HCT116 (cell line): ENCODE measurements at regions not wholly inside any gene's neighbourhood (a gene's known extent, or its start where the extent isn't known, plus 50 kb on each side); places are given as distances from the start of the nearest gene placed in this dataset.

ENCODE experiments used
- ATAC-seq: fragments of 200-7000 bp; cut with Tn5 transposase; 2 replicates; pipeline ENCODE4 v1.9.1; 2020; ENCODE audit warnings: mild to moderate bottlenecking, moderate library complexity
- BruUV-seq: library from RNA; stranded (reverse); fragments of 400-500 nt; replicated peaks from 2 replicates; lab custom pipeline; 2021; lab: Mats Ljungman, UMichigan
- CTCF ChIA-PET: fragments of 300-600 bp; sonication (Branson Sonifier 250); formaldehyde crosslinking; loops from one replicate; lab custom pipeline; 2021; ENCODE audit warnings: antibody characterized with exemption; lab: Charles Lee
- POLR2A ChIA-PET: fragments of 300-600, 350-600 bp; sonication (Branson Sonifier 250); formaldehyde crosslinking; loops from one replicate; lab custom pipeline; 2021; ENCODE audit warnings: antibody characterized with exemption; lab: Charles Lee
- RAD21 ChIA-PET, 2 experiments: fragments of 300-600 bp; sonication (Branson Sonifier 250); formaldehyde crosslinking; loops; one replicate each; lab custom pipeline; 2023; ENCODE audit warnings: low total read pairs in 2 of 2; ENCODE audit not compliant: uncharacterized antibody in 2 of 2, unreplicated experiment in 2 of 2, low non-redundant PET in 1 of 2; lab: Charles Lee
- DNase-seq: peaks from one replicate; pipeline ENCODE4 v3.0.0-alpha.2; 2010; ENCODE audit warnings: low read depth, low spot score
- H2AFZ ChIP-seq: fragments of 200-600 bp; shearing (Covaris generic), sonication (generic); 2 replicates; pipeline ENCODE4 v1.6.1; 2017; ENCODE audit warnings: low read depth, mixed run types, mixed read lengths, antibody characterized with exemption, low read length; ENCODE audit not compliant: poor library complexity, severe bottlenecking
- H3K27ac ChIP-seq: 2 replicates; pipeline ENCODE4 v1.5.1; 2012; ENCODE audit warnings: low read depth, low read length
- H3K27me3 ChIP-seq: fragments of 200-600 bp; sonication (generic); 2 replicates; pipeline ENCODE4 v1.6.1; 2016; ENCODE audit warnings: mixed run types, low read length, mixed read lengths; ENCODE audit not compliant: insufficient read depth
- H3K36me3 ChIP-seq, 2 experiments: fragments of 200-500 bp in 1 of 2; fragments of 200-600 bp in 1 of 2; sonication (Bioruptor generic) in 1 of 2; sonication (generic) in 1 of 2; 2 replicates each; pipeline versions ENCODE4 v1.5.1 to v1.6.1; 2014 to 2016; ENCODE audit warnings: low read length in 2 of 2, inconsistent platforms in 1 of 2, mixed read lengths in 1 of 2, mixed run types in 1 of 2; ENCODE audit not compliant: insufficient read depth in 2 of 2, control insufficient read depth in 1 of 2
- H3K4me1 ChIP-seq, 2 experiments: fragments of 200-600 bp in 1 of 2; sonication (generic) in 1 of 2; 2 replicates each; pipeline versions ENCODE4 v1.5.1 to v1.6.1; 2012 to 2017; ENCODE audit warnings: low read length in 2 of 2, inconsistent platforms in 1 of 2, mild to moderate bottlenecking in 1 of 2, mixed read lengths in 1 of 2, mixed run types in 1 of 2, moderate library complexity in 1 of 2; ENCODE audit not compliant: insufficient read depth in 2 of 2, control insufficient read depth in 1 of 2
- H3K4me2 ChIP-seq: fragments of 200-600 bp; sonication (generic); 2 replicates; pipeline ENCODE4 v1.6.1; 2017; ENCODE audit warnings: mixed run types, low read length, mixed read lengths
- H3K4me3 ChIP-seq, 2 experiments: fragments of 200-600 bp in 1 of 2; sonication (generic) in 1 of 2; replicated peaks in 1 of 2; 2 replicates each; pipeline ENCODE4 v1.5.1; 2011 to 2016; ENCODE audit warnings: low read length in 2 of 2, control low read depth in 1 of 2, low read depth in 1 of 2, mild to moderate bottlenecking in 1 of 2, mixed read lengths in 1 of 2, mixed run types in 1 of 2
- H3K79me2 ChIP-seq: fragments of 200-600 bp; sonication (generic); 2 replicates; pipeline ENCODE4 v1.6.1; 2017; ENCODE audit warnings: mild to moderate bottlenecking, mixed run types, low read length, moderate library complexity, mixed read lengths; ENCODE audit not compliant: insufficient read depth
- H3K9ac ChIP-seq: fragments of 200-600 bp; sonication (generic); 2 replicates; pipeline ENCODE4 v1.6.1; 2016; ENCODE audit warnings: low read length, mixed read lengths
- H3K9me2 ChIP-seq: fragments of 200-600 bp; sonication (generic), shearing (Covaris generic); 2 replicates; pipeline ENCODE4 v1.6.1; 2017; ENCODE audit warnings: mixed run types, mild to moderate bottlenecking, moderate library complexity; ENCODE audit not compliant: insufficient read depth
- H3K9me3 ChIP-seq, 2 experiments: fragments of 200-500 bp in 1 of 2; fragments of 200-600 bp in 1 of 2; sonication (Bioruptor generic) in 1 of 2; sonication (generic) in 1 of 2; 2 replicates each; pipeline ENCODE4 v1.6.1; 2014 to 2017; ENCODE audit warnings: low read length in 2 of 2, mixed read lengths in 2 of 2, inconsistent platforms in 1 of 2, low read depth in 1 of 2, mild to moderate bottlenecking in 1 of 2, mixed run types in 1 of 2, moderate library complexity in 1 of 2; ENCODE audit not compliant: control insufficient read depth in 1 of 2, insufficient read depth in 1 of 2
- H4K20me1 ChIP-seq: fragments of 200-600 bp; sonication (generic), shearing (Covaris generic); 2 replicates; pipeline ENCODE4 v1.6.1; 2017; ENCODE audit warnings: mixed run types, mild to moderate bottlenecking, moderate library complexity; ENCODE audit not compliant: insufficient read depth
- CBX3 ChIP-seq: IDR thresholded peaks from 2 replicates; pipeline ENCODE4 v1.6.1; 2012; ENCODE audit warnings: low read depth
- CEBPB ChIP-seq: IDR thresholded peaks from 2 replicates; pipeline ENCODE4 v1.6.1; 2012; ENCODE audit warnings: low read depth
- EGR1 ChIP-seq: IDR thresholded peaks from 2 replicates; pipeline ENCODE4 v1.6.1; 2012; ENCODE audit warnings: low read depth
- ELF1 ChIP-seq: IDR thresholded peaks from 2 replicates; pipeline ENCODE4 v1.6.1; 2012; ENCODE audit warnings: low read depth, borderline replicate concordance
- EZH2 ChIP-seq: fragments of 200-600 bp; sonication (generic); IDR thresholded peaks from 2 replicates; pipeline ENCODE4 v1.6.1; 2017; ENCODE audit warnings: antibody characterized with exemption, mixed run types
- EZH2phosphoT487 ChIP-seq: fragments of 200-600 bp; IDR thresholded peaks from 2 replicates; pipeline ENCODE4 v1.6.1; 2018; ENCODE audit warnings: antibody characterized with exemption, borderline replicate concordance
- FOSL1 ChIP-seq: IDR thresholded peaks from 2 replicates; pipeline ENCODE4 v1.6.1; 2012; ENCODE audit warnings: low read depth
- JUND ChIP-seq: IDR thresholded peaks from 2 replicates; pipeline ENCODE4 v1.6.1; 2012
- POLR2A ChIP-seq: IDR thresholded peaks from 2 replicates; pipeline ENCODE4 v1.7.0; 2011; ENCODE audit warnings: borderline replicate concordance; ENCODE audit not compliant: insufficient read depth, insufficient read length; ENCODE audit errors: extremely low read depth
- POLR2AphosphoS5 ChIP-seq: IDR thresholded peaks from 2 replicates; pipeline ENCODE4 v1.6.1; 2011; ENCODE audit warnings: mild to moderate bottlenecking, low read depth, low read length, moderate library complexity
- SIN3A ChIP-seq: IDR thresholded peaks from 2 replicates; pipeline ENCODE4 v1.6.1; 2012; ENCODE audit warnings: low read depth
- SP1 ChIP-seq: IDR thresholded peaks from 2 replicates; pipeline ENCODE4 v1.6.1; 2012; ENCODE audit warnings: low read depth
- SRF ChIP-seq: IDR thresholded peaks from 2 replicates; pipeline ENCODE4 v1.6.1; 2012; ENCODE audit warnings: low read depth
- YY1 ChIP-seq: IDR thresholded peaks from 2 replicates; pipeline ENCODE4 v1.6.1; 2011; ENCODE audit warnings: low read length, low read depth, moderate library complexity, mild to moderate bottlenecking; ENCODE audit not compliant: insufficient replicate concordance; ENCODE audit errors: extremely low read depth
- ZFX ChIP-seq: fragments of 450-650 bp; IDR thresholded peaks from 2 replicates; pipeline ENCODE4 v1.6.1; 2017
- intact Hi-C: fragments of 100-400 bp; cut with micrococcal nuclease; formaldehyde crosslinking; loops from 2 replicates; pipeline ENCODE4 v1.10.0; 2022
- TF ChIP-seq, protein P1 (sequence below): IDR thresholded peaks from 2 replicates; pipeline ENCODE4 v1.6.1; 2012
- TF ChIP-seq, protein P2 (sequence below): IDR thresholded peaks from 2 replicates; pipeline ENCODE4 v1.6.1; 2012; ENCODE audit warnings: low read depth
- TF ChIP-seq, protein P3 (sequence below): IDR thresholded peaks from 2 replicates; pipeline ENCODE4 v1.6.1; 2011; ENCODE audit warnings: mild to moderate bottlenecking, low read length, moderate library complexity; ENCODE audit not compliant: insufficient replicate concordance; ENCODE audit errors: extremely low read depth
- TF ChIP-seq, protein P4 (sequence below), 3 experiments: fragments of 200-600 bp in 1 of 3; sonication (generic) in 1 of 3; IDR thresholded peaks in 2 of 3; conservative IDR thresholded peaks in 1 of 3; 2 replicates each; pipeline ENCODE4 v1.5.1; 2012 to 2017; ENCODE audit warnings: low read depth in 2 of 3, low read length in 2 of 3, antibody characterized with exemption in 1 of 3, borderline replicate concordance in 1 of 3, control low read depth in 1 of 3, mild to moderate bottlenecking in 1 of 3, mixed read lengths in 1 of 3, mixed run types in 1 of 3, moderate library complexity in 1 of 3; ENCODE audit not compliant: insufficient read depth in 1 of 3

DNA sequence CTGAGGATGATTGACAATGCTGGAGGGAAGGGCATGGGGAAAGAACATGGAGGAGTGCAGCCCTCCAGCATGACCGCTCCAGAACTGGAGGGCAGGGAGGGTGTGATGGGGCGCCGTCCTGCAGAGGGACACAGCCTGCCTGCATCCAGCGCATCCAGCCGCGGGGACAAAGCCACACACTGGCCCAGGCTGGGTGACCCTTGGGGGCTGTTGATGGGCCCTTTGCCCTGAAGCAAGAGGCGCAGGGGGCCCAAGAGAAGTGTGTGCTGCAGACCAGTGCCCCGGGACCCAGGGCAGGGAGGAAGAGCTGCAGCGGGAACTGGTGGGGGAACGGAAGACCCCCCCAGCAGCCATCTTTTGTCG, 169.8 kb upstream of the PPP1R26 start:
- POLR2A ChIA-PET: no interaction called here
- TF ChIP-seq YY1: no peak
- TF ChIP-seq, protein P1, sequence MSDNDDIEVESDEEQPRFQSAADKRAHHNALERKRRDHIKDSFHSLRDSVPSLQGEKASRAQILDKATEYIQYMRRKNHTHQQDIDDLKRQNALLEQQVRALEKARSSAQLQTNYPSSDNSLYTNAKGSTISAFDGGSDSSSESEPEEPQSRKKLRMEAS: no peak
- TF ChIP-seq SIN3A: no peak
- TF ChIP-seq, protein P2, sequence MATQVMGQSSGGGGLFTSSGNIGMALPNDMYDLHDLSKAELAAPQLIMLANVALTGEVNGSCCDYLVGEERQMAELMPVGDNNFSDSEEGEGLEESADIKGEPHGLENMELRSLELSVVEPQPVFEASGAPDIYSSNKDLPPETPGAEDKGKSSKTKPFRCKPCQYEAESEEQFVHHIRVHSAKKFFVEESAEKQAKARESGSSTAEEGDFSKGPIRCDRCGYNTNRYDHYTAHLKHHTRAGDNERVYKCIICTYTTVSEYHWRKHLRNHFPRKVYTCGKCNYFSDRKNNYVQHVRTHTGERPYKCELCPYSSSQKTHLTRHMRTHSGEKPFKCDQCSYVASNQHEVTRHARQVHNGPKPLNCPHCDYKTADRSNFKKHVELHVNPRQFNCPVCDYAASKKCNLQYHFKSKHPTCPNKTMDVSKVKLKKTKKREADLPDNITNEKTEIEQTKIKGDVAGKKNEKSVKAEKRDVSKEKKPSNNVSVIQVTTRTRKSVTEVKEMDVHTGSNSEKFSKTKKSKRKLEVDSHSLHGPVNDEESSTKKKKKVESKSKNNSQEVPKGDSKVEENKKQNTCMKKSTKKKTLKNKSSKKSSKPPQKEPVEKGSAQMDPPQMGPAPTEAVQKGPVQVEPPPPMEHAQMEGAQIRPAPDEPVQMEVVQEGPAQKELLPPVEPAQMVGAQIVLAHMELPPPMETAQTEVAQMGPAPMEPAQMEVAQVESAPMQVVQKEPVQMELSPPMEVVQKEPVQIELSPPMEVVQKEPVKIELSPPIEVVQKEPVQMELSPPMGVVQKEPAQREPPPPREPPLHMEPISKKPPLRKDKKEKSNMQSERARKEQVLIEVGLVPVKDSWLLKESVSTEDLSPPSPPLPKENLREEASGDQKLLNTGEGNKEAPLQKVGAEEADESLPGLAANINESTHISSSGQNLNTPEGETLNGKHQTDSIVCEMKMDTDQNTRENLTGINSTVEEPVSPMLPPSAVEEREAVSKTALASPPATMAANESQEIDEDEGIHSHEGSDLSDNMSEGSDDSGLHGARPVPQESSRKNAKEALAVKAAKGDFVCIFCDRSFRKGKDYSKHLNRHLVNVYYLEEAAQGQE: no peak
- no peak for TF ChIP-seq SRF
- no peak for TF ChIP-seq SP1
- TF ChIP-seq, protein P3, sequence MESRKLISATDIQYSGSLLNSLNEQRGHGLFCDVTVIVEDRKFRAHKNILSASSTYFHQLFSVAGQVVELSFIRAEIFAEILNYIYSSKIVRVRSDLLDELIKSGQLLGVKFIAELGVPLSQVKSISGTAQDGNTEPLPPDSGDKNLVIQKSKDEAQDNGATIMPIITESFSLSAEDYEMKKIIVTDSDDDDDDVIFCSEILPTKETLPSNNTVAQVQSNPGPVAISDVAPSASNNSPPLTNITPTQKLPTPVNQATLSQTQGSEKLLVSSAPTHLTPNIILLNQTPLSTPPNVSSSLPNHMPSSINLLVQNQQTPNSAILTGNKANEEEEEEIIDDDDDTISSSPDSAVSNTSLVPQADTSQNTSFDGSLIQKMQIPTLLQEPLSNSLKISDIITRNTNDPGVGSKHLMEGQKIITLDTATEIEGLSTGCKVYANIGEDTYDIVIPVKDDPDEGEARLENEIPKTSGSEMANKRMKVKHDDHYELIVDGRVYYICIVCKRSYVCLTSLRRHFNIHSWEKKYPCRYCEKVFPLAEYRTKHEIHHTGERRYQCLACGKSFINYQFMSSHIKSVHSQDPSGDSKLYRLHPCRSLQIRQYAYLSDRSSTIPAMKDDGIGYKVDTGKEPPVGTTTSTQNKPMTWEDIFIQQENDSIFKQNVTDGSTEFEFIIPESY: no peak
- TF ChIP-seq POLR2A: no peak
- TF ChIP-seq, protein P4, sequence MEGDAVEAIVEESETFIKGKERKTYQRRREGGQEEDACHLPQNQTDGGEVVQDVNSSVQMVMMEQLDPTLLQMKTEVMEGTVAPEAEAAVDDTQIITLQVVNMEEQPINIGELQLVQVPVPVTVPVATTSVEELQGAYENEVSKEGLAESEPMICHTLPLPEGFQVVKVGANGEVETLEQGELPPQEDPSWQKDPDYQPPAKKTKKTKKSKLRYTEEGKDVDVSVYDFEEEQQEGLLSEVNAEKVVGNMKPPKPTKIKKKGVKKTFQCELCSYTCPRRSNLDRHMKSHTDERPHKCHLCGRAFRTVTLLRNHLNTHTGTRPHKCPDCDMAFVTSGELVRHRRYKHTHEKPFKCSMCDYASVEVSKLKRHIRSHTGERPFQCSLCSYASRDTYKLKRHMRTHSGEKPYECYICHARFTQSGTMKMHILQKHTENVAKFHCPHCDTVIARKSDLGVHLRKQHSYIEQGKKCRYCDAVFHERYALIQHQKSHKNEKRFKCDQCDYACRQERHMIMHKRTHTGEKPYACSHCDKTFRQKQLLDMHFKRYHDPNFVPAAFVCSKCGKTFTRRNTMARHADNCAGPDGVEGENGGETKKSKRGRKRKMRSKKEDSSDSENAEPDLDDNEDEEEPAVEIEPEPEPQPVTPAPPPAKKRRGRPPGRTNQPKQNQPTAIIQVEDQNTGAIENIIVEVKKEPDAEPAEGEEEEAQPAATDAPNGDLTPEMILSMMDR (IDR thresholded peaks at IDR 0.05 in 2 of 3, conservative IDR thresholded peaks at IDR 0.05 in 1 of 3; ENCODE audit: borderline replicate concordance in 1 of 3, insufficient read depth in 1 of 3, low read depth in 2 of 3, low read length in 2 of 3): no peak
- no peak for TF ChIP-seq CBX3
- TF ChIP-seq EGR1: no peak
- no peak for TF ChIP-seq ZFX
- no peak for TF ChIP-seq FOSL1
- TF ChIP-seq CEBPB: no peak
- no peak for TF ChIP-seq POLR2AphosphoS5
- no peak for TF ChIP-seq EZH2
- no peak for TF ChIP-seq JUND
- TF ChIP-seq ELF1: no peak
- TF ChIP-seq EZH2phosphoT487: no peak
- no peaks in the 10 kb centered on the region for H4K20me1 ChIP-seq
- no peaks in the 10 kb centered on the region for H3K4me1 ChIP-seq
- no peaks in the 10 kb centered on the region for H3K9me2 ChIP-seq
- H3K4me3 ChIP-seq: no peak overlapping the region
- H3K36me3 ChIP-seq: no peaks in the 10 kb centered on the region
- CTCF ChIA-PET: no interaction called here
- H3K9ac ChIP-seq: no peak overlapping the region
- intact Hi-C loops: no loop called here
- H3K27ac ChIP-seq: no peak overlapping the region
- H2AFZ ChIP-seq: no peak overlapping the region
- no peaks in the 10 kb centered on the region for H3K79me2 ChIP-seq
- no peak for ATAC-seq
- peaks cover 37% of the 10 kb centered on the region for H3K27me3 ChIP-seq
- no TSS peak for BruUV-seq
- RAD21 ChIA-PET: no interaction called here
- DNase-seq: no peak
- no peak overlapping the region for H3K4me2 ChIP-seq
- H3K9me3 ChIP-seq: no peaks in the 10 kb centered on the region
